H9 (cell line): ENCODE measurements at regions not wholly inside any gene's neighbourhood (a gene's known extent, or its start where the extent isn't known, plus 50 kb on each side); places are given as distances from the start of the nearest gene placed in this dataset.

Source experiments
- DNase-seq: peaks from one replicate; pipeline ENCODE4 v3.0.0-alpha.2; 2017
- H2AFZ ChIP-seq: one replicate; pipeline ENCODE4 v1.6.1; 2013; ENCODE audit warnings: mild to moderate bottlenecking, low read length, control low read depth, moderate library complexity
- H2AK5ac ChIP-seq: 2 replicates; pipeline ENCODE4 v1.6.1; 2013; ENCODE audit warnings: low read length, control low read depth, mixed read lengths; ENCODE audit not compliant: insufficient read length
- H2BK120ac ChIP-seq: one replicate; pipeline ENCODE4 v1.6.1; 2013; ENCODE audit warnings: low read depth, mild to moderate bottlenecking, low read length, control low read depth, inconsistent platforms; ENCODE audit not compliant: poor library complexity, severe bottlenecking
- H2BK12ac ChIP-seq: 2 replicates; pipeline ENCODE4 v1.6.1; 2013; ENCODE audit warnings: low read length, control low read depth, mixed read lengths, low read depth; ENCODE audit not compliant: insufficient read length
- H2BK15ac ChIP-seq: 2 replicates; pipeline ENCODE4 v1.6.1; 2013; ENCODE audit warnings: low read depth, low read length, control low read depth
- H2BK20ac ChIP-seq: one replicate; pipeline ENCODE4 v1.6.1; 2013; ENCODE audit warnings: low read depth, mild to moderate bottlenecking, low read length, control low read depth, inconsistent platforms; ENCODE audit not compliant: poor library complexity, severe bottlenecking
- H2BK5ac ChIP-seq: 2 replicates; pipeline ENCODE4 v1.6.1; 2013; ENCODE audit warnings: low read length, control low read depth, mixed read lengths; ENCODE audit not compliant: insufficient read length
- H3K14ac ChIP-seq: 2 replicates; pipeline ENCODE4 v1.6.1; 2013; ENCODE audit warnings: low read length, control low read depth; ENCODE audit not compliant: insufficient read depth
- H3K18ac ChIP-seq: 2 replicates; pipeline ENCODE4 v1.6.1; 2013; ENCODE audit warnings: low read depth, mild to moderate bottlenecking, mixed read lengths, low read length, control low read depth; ENCODE audit not compliant: insufficient read length
- H3K23ac ChIP-seq: 2 replicates; pipeline ENCODE4 v1.6.1; 2013; ENCODE audit warnings: low read length, control low read depth, mixed read lengths, low read depth; ENCODE audit not compliant: insufficient read length
- H3K23me2 ChIP-seq: 2 replicates; pipeline ENCODE4 v1.6.1; 2013; ENCODE audit warnings: low read depth, mild to moderate bottlenecking, mixed read lengths, low read length, control low read depth; ENCODE audit not compliant: insufficient read length, poor library complexity, severe bottlenecking
- H3K27ac ChIP-seq: 2 replicates; pipeline ENCODE4 v1.5.1; 2013; ENCODE audit warnings: low read length, control low read depth, mixed read lengths, low read depth; ENCODE audit not compliant: insufficient read length
- H3K27me3 ChIP-seq: 2 replicates; pipeline ENCODE4 v1.6.1; 2013; ENCODE audit warnings: low read length, control low read depth, inconsistent platforms; ENCODE audit not compliant: insufficient read depth
- H3K4ac ChIP-seq: 2 replicates; pipeline ENCODE4 v1.6.1; 2013; ENCODE audit warnings: low read depth, mild to moderate bottlenecking, control low read depth, inconsistent platforms, low read length, moderate library complexity
- H3K4me1 ChIP-seq: 2 replicates; pipeline ENCODE4 v1.6.1; 2013; ENCODE audit warnings: low read length, control low read depth, inconsistent platforms; ENCODE audit not compliant: insufficient read depth
- H3K4me2 ChIP-seq: 2 replicates; pipeline ENCODE4 v1.6.1; 2013; ENCODE audit warnings: low read length, control low read depth, mixed read lengths; ENCODE audit not compliant: insufficient read length, insufficient read depth
- H3K56ac ChIP-seq: 2 replicates; pipeline ENCODE4 v1.6.1; 2013; ENCODE audit warnings: low read depth, mild to moderate bottlenecking, mixed read lengths, low read length, control low read depth; ENCODE audit not compliant: insufficient read length
- H3K79me1 ChIP-seq: 2 replicates; pipeline ENCODE4 v1.6.1; 2013; ENCODE audit warnings: low read depth, mild to moderate bottlenecking, moderate library complexity, low read length, control low read depth, inconsistent platforms; ENCODE audit not compliant: insufficient read depth, poor library complexity, severe bottlenecking
- H3K79me2 ChIP-seq: 2 replicates; pipeline ENCODE4 v1.6.1; 2013; ENCODE audit warnings: low read length, control low read depth, inconsistent platforms; ENCODE audit not compliant: insufficient read depth
- H3K9ac ChIP-seq: 2 replicates; pipeline ENCODE4 v1.6.1; 2013; ENCODE audit warnings: low read length, control low read depth, mixed read lengths; ENCODE audit not compliant: insufficient read length; ENCODE audit errors: extremely low read depth
- H3K9me3 ChIP-seq: one replicate; pipeline ENCODE4 v1.6.1; 2013; ENCODE audit warnings: low read depth, low read length, inconsistent platforms; ENCODE audit not compliant: control insufficient read depth
- H3T11ph ChIP-seq: one replicate; pipeline ENCODE4 v1.6.1; 2013; ENCODE audit warnings: mild to moderate bottlenecking, low read length, control low read depth, inconsistent platforms
- H4K20me1 ChIP-seq: one replicate; pipeline ENCODE4 v1.6.1; 2013; ENCODE audit not compliant: control insufficient read depth, insufficient read length, insufficient read depth
- H4K5ac ChIP-seq: 2 replicates; pipeline ENCODE4 v1.6.1; 2013; ENCODE audit warnings: low read depth, mild to moderate bottlenecking, mixed read lengths, low read length, control low read depth; ENCODE audit not compliant: insufficient read length
- H4K8ac ChIP-seq: replicated peaks from 2 replicates; pipeline ENCODE4 v1.6.1; 2013; ENCODE audit warnings: low read length, control low read depth, mixed read lengths, low read depth; ENCODE audit not compliant: insufficient read length
- H4K91ac ChIP-seq: 2 replicates; pipeline ENCODE4 v1.6.1; 2013; ENCODE audit warnings: low read depth, mild to moderate bottlenecking, moderate library complexity, mixed read lengths, low read length, control low read depth; ENCODE audit not compliant: insufficient read length
- H3K27ac Mint-ChIP-seq, 3 experiments: 2 replicates in 2 of 3; 3 replicates in 1 of 3; pipeline ENCODE4 v1.8.0; 2020 to 2021; ENCODE audit warnings: mixed read lengths in 3 of 3, mild to moderate bottlenecking in 1 of 3, moderate library complexity in 1 of 3
- H3K27me3 Mint-ChIP-seq: 2 replicates; pipeline ENCODE4 v1.8.0; 2021; ENCODE audit warnings: low read depth, mild to moderate bottlenecking, moderate library complexity, mixed read lengths
- H3K36me3 Mint-ChIP-seq, 3 experiments: 2 replicates in 2 of 3; 3 replicates in 1 of 3; pipeline ENCODE4 v1.8.0; 2020 to 2021; ENCODE audit warnings: low read depth in 3 of 3, mixed read lengths in 3 of 3; ENCODE audit not compliant: insufficient read depth in 1 of 3
- H3K4me1 Mint-ChIP-seq, 2 experiments: 2 replicates each; pipeline ENCODE4 v1.8.0; 2020; ENCODE audit warnings: mixed read lengths in 2 of 2
- H3K4me3 Mint-ChIP-seq, 2 experiments: 2 replicates in 1 of 2; 3 replicates in 1 of 2; pipeline ENCODE4 v1.8.0; 2020 to 2021; ENCODE audit warnings: mild to moderate bottlenecking in 2 of 2, mixed read lengths in 2 of 2, moderate library complexity in 1 of 2
- H3K9me3 Mint-ChIP-seq, 2 experiments: 2 replicates in 1 of 2; 3 replicates in 1 of 2; pipeline ENCODE4 v1.8.0; 2020; ENCODE audit warnings: mild to moderate bottlenecking in 2 of 2, mixed read lengths in 2 of 2, moderate library complexity in 1 of 2
- WGBS: extraction: QIAGEN DNeasy Blood & Tissue Kit; methylation state at CpG from one replicate; pipeline ENCODE4 v1.1.7; 2013; ENCODE audit warnings: missing lambda C conversion rate, low lambda C conversion rate, mixed read lengths; ENCODE audit not compliant: insufficient read length; ENCODE audit errors: extremely low coverage; 5-methylcytosine and 5-hydroxymethylcytosine counted together
- TF ChIP-seq, protein P1 (sequence below): fragments of 200-600 bp; sonication (generic); conservative IDR thresholded peaks from 3 replicates; pipeline ENCODE4 v1.8.0; 2021; ENCODE audit warnings: antibody characterized with exemption, mild to moderate bottlenecking

DNA sequence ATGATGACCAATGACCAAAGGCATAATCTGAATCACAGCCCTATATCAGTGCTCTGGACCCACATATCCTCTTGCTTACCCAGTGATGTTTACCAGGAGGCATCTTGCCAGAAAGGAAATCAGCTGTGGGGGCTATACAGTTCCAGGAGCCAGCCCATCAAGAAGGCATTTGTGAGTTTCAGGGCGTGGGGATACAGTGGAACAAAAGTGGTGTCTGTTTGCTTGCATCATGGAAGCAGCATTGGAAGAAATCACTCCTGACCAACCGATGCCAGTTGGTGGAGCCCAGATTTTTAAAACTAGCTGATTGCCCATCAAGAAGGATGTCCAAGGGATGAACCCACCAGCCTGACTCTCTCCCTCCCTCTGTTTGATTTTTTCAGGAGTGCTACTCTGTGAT lies 106.5 kb upstream of the EGFLAM start:
- Histone ChIP-seq H3K79me1 (no peaks in the 10 kb centered on the region), H2BK12ac (no peak overlapping the region), H3K56ac (no peak overlapping the region), H3K4ac (no peak overlapping the region), H3K23me2 (no peaks in the 10 kb centered on the region), H2BK15ac (no peak overlapping the region), H3K4me2 (no peak overlapping the region), H3K4me1 (no peaks in the 10 kb centered on the region), H3K79me2 (no peaks in the 10 kb centered on the region), H3K27ac (no peak overlapping the region), H2BK20ac (no peak overlapping the region), H3K14ac (no peak overlapping the region), H3K9me3 (no peaks in the 10 kb centered on the region), H3K18ac (no peak overlapping the region), H3K23ac (no peak overlapping the region), H4K20me1 (no peaks in the 10 kb centered on the region), H4K8ac (no peak overlapping the region), H4K5ac (no peak overlapping the region), H3K27me3 (no peaks in the 10 kb centered on the region; the same call in 1 of the 2 replicates), H2BK120ac (no peak overlapping the region), H4K91ac (no peak overlapping the region), H3K9ac (no peak overlapping the region), H2AFZ (no peak overlapping the region), H2AK5ac (no peak overlapping the region), H2BK5ac (no peak overlapping the region), H3T11ph (no peak overlapping the region)
- TF ChIP-seq, protein P1, sequence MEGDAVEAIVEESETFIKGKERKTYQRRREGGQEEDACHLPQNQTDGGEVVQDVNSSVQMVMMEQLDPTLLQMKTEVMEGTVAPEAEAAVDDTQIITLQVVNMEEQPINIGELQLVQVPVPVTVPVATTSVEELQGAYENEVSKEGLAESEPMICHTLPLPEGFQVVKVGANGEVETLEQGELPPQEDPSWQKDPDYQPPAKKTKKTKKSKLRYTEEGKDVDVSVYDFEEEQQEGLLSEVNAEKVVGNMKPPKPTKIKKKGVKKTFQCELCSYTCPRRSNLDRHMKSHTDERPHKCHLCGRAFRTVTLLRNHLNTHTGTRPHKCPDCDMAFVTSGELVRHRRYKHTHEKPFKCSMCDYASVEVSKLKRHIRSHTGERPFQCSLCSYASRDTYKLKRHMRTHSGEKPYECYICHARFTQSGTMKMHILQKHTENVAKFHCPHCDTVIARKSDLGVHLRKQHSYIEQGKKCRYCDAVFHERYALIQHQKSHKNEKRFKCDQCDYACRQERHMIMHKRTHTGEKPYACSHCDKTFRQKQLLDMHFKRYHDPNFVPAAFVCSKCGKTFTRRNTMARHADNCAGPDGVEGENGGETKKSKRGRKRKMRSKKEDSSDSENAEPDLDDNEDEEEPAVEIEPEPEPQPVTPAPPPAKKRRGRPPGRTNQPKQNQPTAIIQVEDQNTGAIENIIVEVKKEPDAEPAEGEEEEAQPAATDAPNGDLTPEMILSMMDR, result no peak
- Mint-ChIP-seq H3K4me3 (no peak overlapping the region), H3K27ac (no peak overlapping the region; a peak in 1 of 7 replicates), H3K9me3 (no peaks in the 10 kb centered on the region), H3K27me3 (no peaks in the 10 kb centered on the region; the same call in 1 of the 2 replicates), H3K36me3 (no peaks in the 10 kb centered on the region), H3K4me1 (no peaks in the 10 kb centered on the region)
- no peak for DNase-seq
- WGBS, result no CpG with 5 or more reads among the region's 2 CpGs
